Trophoblast cell (in vitro differentiated cells and primary cell): ENCODE measurements at regions not wholly inside any gene's neighbourhood (a gene's known extent, or its start where the extent isn't known, plus 50 kb on each side); places are given as distances from the start of the nearest gene placed in this dataset.
A peak's percentile ranks its signal among the peaks of the same experiment; 100 is the strongest.

Experiments
- DNase-seq, 2 donors: peaks; one replicate each; pipeline ENCODE4 v3.0.0-alpha.2; 2016
- H2AFZ ChIP-seq: 2 replicates; pipeline ENCODE4 v1.6.1; 2013; ENCODE audit warnings: low read length, moderate library complexity, mild to moderate bottlenecking; ENCODE audit not compliant: insufficient read depth, poor library complexity
- H2AK5ac ChIP-seq: 2 replicates; pipeline ENCODE4 v1.6.1; 2013; ENCODE audit warnings: mild to moderate bottlenecking, low read length
- H2BK120ac ChIP-seq: 2 replicates; pipeline ENCODE4 v1.6.1; 2013; ENCODE audit warnings: low read length, mild to moderate bottlenecking, moderate library complexity; ENCODE audit not compliant: insufficient read depth, poor library complexity
- H2BK12ac ChIP-seq: 2 replicates; pipeline ENCODE4 v1.6.1; 2013; ENCODE audit warnings: mild to moderate bottlenecking, low read length, moderate library complexity
- H2BK5ac ChIP-seq: 2 replicates; pipeline ENCODE4 v1.6.1; 2013; ENCODE audit warnings: low read length, low read depth, moderate library complexity, mild to moderate bottlenecking; ENCODE audit not compliant: poor library complexity
- H3K14ac ChIP-seq: 2 replicates; pipeline ENCODE4 v1.6.1; 2013; ENCODE audit warnings: mild to moderate bottlenecking, low read length
- H3K18ac ChIP-seq: 2 replicates; pipeline ENCODE4 v1.6.1; 2013; ENCODE audit warnings: mild to moderate bottlenecking, low read length
- H3K23ac ChIP-seq: 2 replicates; pipeline ENCODE4 v1.6.1; 2013; ENCODE audit warnings: low read length
- H3K27ac ChIP-seq: 2 replicates; pipeline ENCODE4 v1.5.1; 2013; ENCODE audit warnings: low read depth, mild to moderate bottlenecking, inconsistent platforms, low read length, moderate library complexity
- H3K27me3 ChIP-seq: 2 replicates; pipeline ENCODE4 v1.6.1; 2013; ENCODE audit warnings: inconsistent platforms, mild to moderate bottlenecking, low read length, moderate library complexity; ENCODE audit not compliant: insufficient read depth
- H3K36me3 ChIP-seq, 2 experiments: 1 replicate in 1 of 2; 2 replicates in 1 of 2; pipeline ENCODE4 v1.6.1; 2013; ENCODE audit warnings: low read length in 2 of 2, mild to moderate bottlenecking in 2 of 2, moderate library complexity in 1 of 2; ENCODE audit not compliant: insufficient read depth in 2 of 2, control insufficient read depth in 1 of 2
- H3K4ac ChIP-seq: 2 replicates; pipeline ENCODE4 v1.6.1; 2013; ENCODE audit warnings: low read depth, mild to moderate bottlenecking, low read length, moderate library complexity
- H3K4me1 ChIP-seq, 2 experiments: 1 replicate in 1 of 2; 2 replicates in 1 of 2; pipeline ENCODE4 v1.6.1; 2013; ENCODE audit warnings: low read length in 2 of 2, mild to moderate bottlenecking in 2 of 2, moderate library complexity in 1 of 2; ENCODE audit not compliant: insufficient read depth in 2 of 2, control insufficient read depth in 1 of 2
- H3K4me2 ChIP-seq: 2 replicates; pipeline ENCODE4 v1.6.1; 2013; ENCODE audit warnings: inconsistent platforms, mild to moderate bottlenecking, low read length, moderate library complexity
- H3K4me3 ChIP-seq: 2 replicates; pipeline ENCODE4 v1.5.1; 2013; ENCODE audit warnings: mild to moderate bottlenecking, low read depth, low read length, inconsistent platforms
- H3K79me1 ChIP-seq: one replicate; pipeline ENCODE4 v1.6.1; 2013; ENCODE audit warnings: low read length
- H3K79me2 ChIP-seq: 2 replicates; pipeline ENCODE4 v1.6.1; 2013; ENCODE audit warnings: low read length, mild to moderate bottlenecking; ENCODE audit not compliant: control insufficient read depth, insufficient read depth, poor library complexity
- H3K9ac ChIP-seq: 2 replicates; pipeline ENCODE4 v1.6.1; 2013; ENCODE audit warnings: mild to moderate bottlenecking, low read length
- H3K9me3 ChIP-seq: 2 replicates; pipeline ENCODE4 v1.6.1; 2013; ENCODE audit warnings: low read depth, mild to moderate bottlenecking, control low read depth, inconsistent platforms, low read length; ENCODE audit not compliant: insufficient read depth
- H4K12ac ChIP-seq: 2 replicates; pipeline ENCODE4 v1.6.1; 2013; ENCODE audit warnings: low read depth, mild to moderate bottlenecking, low read length, moderate library complexity
- H4K8ac ChIP-seq: 2 replicates; pipeline ENCODE4 v1.6.1; 2013; ENCODE audit warnings: low read depth, mild to moderate bottlenecking, low read length, moderate library complexity
- H4K91ac ChIP-seq: one replicate; pipeline ENCODE4 v1.6.1; 2013; ENCODE audit warnings: low read depth, mild to moderate bottlenecking, low read length, moderate library complexity
- WGBS: extraction: QIAGEN DNeasy Blood & Tissue Kit; methylation state at CpG from one replicate; pipeline ENCODE4 v1.1.7; 2013; ENCODE audit warnings: missing lambda C conversion rate; ENCODE audit not compliant: insufficient read length, insufficient coverage; ENCODE audit errors: extremely low coverage; 5-methylcytosine and 5-hydroxymethylcytosine counted together

DNA sequence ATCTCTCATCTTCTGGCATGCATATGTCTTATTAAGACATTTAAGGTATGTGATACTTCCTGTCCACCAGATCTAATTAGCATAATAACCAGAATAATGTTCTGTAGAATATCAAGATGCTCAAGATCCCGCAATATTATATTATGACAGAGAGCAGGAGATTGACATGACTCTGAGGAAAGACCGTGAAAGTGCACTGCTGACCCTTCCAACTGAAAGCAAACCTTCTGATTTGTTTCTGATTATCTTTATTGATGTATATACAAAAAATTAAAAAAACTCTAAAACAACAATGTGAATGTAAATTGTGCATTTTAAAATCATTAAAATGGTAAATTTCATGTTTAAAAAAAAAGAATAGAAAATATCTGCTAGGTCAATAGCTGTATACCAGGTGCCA lies 184.4 kb upstream of the TMEM45B start:
- H2BK120ac ChIP-seq, result no peak overlapping the region
- H2BK12ac ChIP-seq, result no peak overlapping the region
- H4K8ac ChIP-seq, result no peak overlapping the region
- no peaks in the 10 kb centered on the region for H3K27me3 ChIP-seq
- no peak overlapping the region for H3K4ac ChIP-seq
- no peak overlapping the region for H3K18ac ChIP-seq
- H2AK5ac ChIP-seq, result no peak overlapping the region
- no peak overlapping the region for H3K4me2 ChIP-seq
- H3K9me3 ChIP-seq, result no peaks in the 10 kb centered on the region
- H3K14ac ChIP-seq, result no peak overlapping the region
- H2BK5ac ChIP-seq, result no peak overlapping the region
- H3K23ac ChIP-seq, result no peak overlapping the region
- no peaks in the 10 kb centered on the region for H3K36me3 ChIP-seq
- H2AFZ ChIP-seq, result no peak overlapping the region
- H4K91ac ChIP-seq, result no peak overlapping the region
- H3K4me1 ChIP-seq, result no peaks in the 10 kb centered on the region
- no peak for DNase-seq
- no CpG with 5 or more reads among the region's 2 CpGs for WGBS
- no peak overlapping the region for H4K12ac ChIP-seq
- no peaks in the 10 kb centered on the region for H3K79me2 ChIP-seq
- H3K79me1 ChIP-seq, result no peaks in the 10 kb centered on the region
- H3K27ac ChIP-seq, result no peak overlapping the region
- no peak overlapping the region for H3K4me3 ChIP-seq
- no peak overlapping the region for H3K9ac ChIP-seq

DNA sequence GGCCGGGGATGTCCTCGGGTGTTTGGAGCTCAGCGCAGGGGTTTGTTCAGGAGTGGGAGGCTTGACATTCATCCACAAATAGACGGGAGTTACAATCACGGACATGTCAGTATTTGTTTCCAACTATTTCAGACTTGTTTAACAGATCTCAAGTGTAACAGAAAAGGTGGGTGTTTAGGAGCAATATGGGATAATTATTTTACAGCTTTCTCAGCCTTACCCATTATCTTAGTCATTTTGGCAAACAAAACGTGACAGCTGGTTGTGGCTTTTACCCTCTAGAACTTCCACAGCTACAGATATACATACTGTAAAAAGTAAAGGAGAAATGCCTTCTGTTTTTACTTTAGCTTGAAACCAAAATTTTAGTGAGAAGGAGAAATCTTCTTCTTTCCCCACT lies 178.7 kb upstream of the TMEM45B start:
- H4K8ac ChIP-seq, result no peak overlapping the region
- H2BK12ac ChIP-seq, result peak overlapping the region; percentile 13
- no peaks in the 10 kb centered on the region for H3K9me3 ChIP-seq
- no peak for DNase-seq
- H3K27ac ChIP-seq, result no peak overlapping the region
- H2BK5ac ChIP-seq, result no peak overlapping the region
- no peak overlapping the region for H3K14ac ChIP-seq
- no peak overlapping the region for H2AFZ ChIP-seq
- H3K4me2 ChIP-seq, result no peak overlapping the region
- no peak overlapping the region for H3K4ac ChIP-seq
- no peaks in the 10 kb centered on the region for H3K79me2 ChIP-seq
- H4K12ac ChIP-seq, result no peak overlapping the region
- H3K18ac ChIP-seq, result no peak overlapping the region
- H3K4me3 ChIP-seq, result no peak overlapping the region
- no peak overlapping the region for H4K91ac ChIP-seq
- peak overlapping the region; percentile 12 for H2BK120ac ChIP-seq
- peak overlapping the region; percentile 23 for H2AK5ac ChIP-seq
- H3K27me3 ChIP-seq, result no peaks in the 10 kb centered on the region
- peaks cover 7 to 12% of the 10 kb centered on the region in 2 experiments for H3K4me1 ChIP-seq
- H3K36me3 ChIP-seq, result no peaks in the 10 kb centered on the region
- peaks cover 10% of the 10 kb centered on the region for H3K79me1 ChIP-seq
- no peak overlapping the region for H3K9ac ChIP-seq
- no CpG with 5 or more reads among the region's 6 CpGs for WGBS
- H3K23ac ChIP-seq, result no peak overlapping the region

DNA sequence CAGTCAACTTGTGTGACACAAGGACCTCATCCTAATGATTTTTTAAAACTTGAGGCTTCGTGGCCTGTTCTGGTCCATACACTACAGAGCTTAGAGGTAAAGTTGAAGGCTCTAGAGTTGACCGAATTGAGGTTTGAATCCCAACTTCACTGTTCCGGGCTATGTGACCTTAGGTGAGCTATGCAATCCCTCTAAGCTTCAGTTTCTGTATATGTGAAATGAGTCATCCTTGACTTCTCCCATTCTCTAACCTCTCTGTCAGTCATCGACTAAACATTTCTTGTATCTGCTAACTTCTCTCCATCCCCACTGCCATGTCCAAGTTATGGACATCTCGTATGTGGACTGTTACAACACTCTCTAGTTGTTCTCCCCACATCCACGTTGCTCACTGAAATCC lies 178.2 kb upstream of the TMEM45B start:
- Histone ChIP-seq H3K79me1 (peaks cover 10% of the 10 kb centered on the region), H3K14ac (no peak overlapping the region), H3K4me3 (no peak overlapping the region), H4K91ac (no peak overlapping the region), H3K36me3 (no peaks in the 10 kb centered on the region), H3K27ac (no peak overlapping the region), H3K9me3 (no peaks in the 10 kb centered on the region), H4K12ac (no peak overlapping the region), H2BK5ac (no peak overlapping the region), H3K4me1 (peaks cover 7 to 12% of the 10 kb centered on the region in 2 experiments), H3K23ac (no peak overlapping the region), H2BK12ac (no peak overlapping the region), H2AFZ (no peak overlapping the region), H3K79me2 (no peaks in the 10 kb centered on the region), H3K18ac (no peak overlapping the region), H3K27me3 (no peaks in the 10 kb centered on the region), H3K4ac (no peak overlapping the region), H2BK120ac (no peak overlapping the region), H3K9ac (no peak overlapping the region), H2AK5ac (no peak overlapping the region), H3K4me2 (no peak overlapping the region), H4K8ac (no peak overlapping the region)
- peak in 1 of 2 donors; percentile 5 for DNase-seq
- WGBS, result no CpG with 5 or more reads among the region's 6 CpGs

DNA sequence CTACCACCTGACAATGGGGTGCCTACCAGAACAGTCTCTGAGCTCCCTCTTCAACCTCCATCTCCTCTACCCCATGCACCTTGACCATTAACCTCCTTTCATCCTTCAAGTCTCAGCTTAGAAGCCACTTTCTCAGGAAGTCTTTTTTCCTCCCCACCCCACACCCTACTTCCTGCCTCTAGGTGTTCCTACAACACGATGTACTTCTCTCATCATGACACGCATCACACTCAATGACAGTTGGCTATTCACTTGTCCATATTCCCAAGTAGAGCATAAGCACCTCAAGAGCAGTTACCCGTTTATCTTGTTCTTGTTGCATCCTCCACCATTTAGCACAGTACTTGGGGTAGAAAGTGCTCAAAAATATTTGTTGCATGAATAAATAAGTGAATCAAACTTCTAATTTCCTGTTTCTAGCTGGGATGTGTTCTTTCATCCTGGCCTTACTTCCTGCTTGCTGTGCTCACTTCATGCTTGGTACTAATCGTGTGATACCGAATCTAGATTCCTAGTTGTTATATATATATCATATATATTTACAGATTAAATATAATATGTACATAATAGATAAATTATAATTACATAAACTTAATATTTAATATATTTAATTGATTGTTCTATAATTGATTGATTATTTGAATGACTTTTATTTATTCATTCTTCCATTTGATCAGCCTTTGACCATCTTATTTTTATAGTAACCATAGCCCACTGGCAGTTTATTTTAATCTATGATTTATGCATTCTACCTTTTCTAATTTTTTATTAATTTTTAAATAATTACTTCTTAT lies 177.5 kb upstream of the TMEM45B start:
- WGBS, result no CpG with 5 or more reads among the region's 5 CpGs
- Histone ChIP-seq H3K27me3 (no peaks in the 10 kb centered on the region), H3K4me3 (no peak overlapping the region), H2AK5ac (peak overlapping the region; percentile 49), H3K18ac (no peak overlapping the region), H3K9ac (no peak overlapping the region), H4K12ac (no peak overlapping the region), H3K27ac (no peak overlapping the region), H3K4me1 (peaks cover 7 to 12% of the 10 kb centered on the region in 2 experiments), H3K36me3 (no peaks in the 10 kb centered on the region), H3K14ac (no peak overlapping the region), H2BK12ac (no peak overlapping the region), H3K79me2 (no peaks in the 10 kb centered on the region), H3K4ac (no peak overlapping the region), H4K8ac (no peak overlapping the region), H4K91ac (no peak overlapping the region), H2AFZ (no peak overlapping the region), H3K4me2 (no peak overlapping the region), H3K23ac (no peak overlapping the region), H3K79me1 (peaks cover 10% of the 10 kb centered on the region), H3K9me3 (no peaks in the 10 kb centered on the region), H2BK5ac (no peak overlapping the region), H2BK120ac (no peak overlapping the region)
- no peak for DNase-seq
